Ishikawa (cell line): ENCODE measurements at regions not wholly inside any gene's neighbourhood (a gene's known extent, or its start where the extent isn't known, plus 50 kb on each side); places are given as distances from the start of the nearest gene placed in this dataset.
A peak's percentile ranks its signal among the peaks of the same experiment; 100 is the strongest.

ENCODE experiments used
- CEBPB ChIP-seq: IDR thresholded peaks from 2 replicates; pipeline ENCODE4 v1.6.1; 2012
- CREB1 ChIP-seq: IDR thresholded peaks from 2 replicates; pipeline ENCODE4 v1.6.1; 2012; ENCODE audit warnings: low read depth
- EGR1 ChIP-seq: IDR thresholded peaks from 2 replicates; pipeline ENCODE4 v1.6.1; 2012
- EP300 ChIP-seq: IDR thresholded peaks from 2 replicates; pipeline ENCODE4 v1.6.1; 2012; ENCODE audit warnings: borderline replicate concordance
- FOXM1 ChIP-seq: IDR thresholded peaks from 2 replicates; pipeline ENCODE4 v1.6.1; 2012; ENCODE audit warnings: low read depth, borderline replicate concordance
- NFIC ChIP-seq: IDR thresholded peaks from 2 replicates; pipeline ENCODE4 v1.6.1; 2012
- RAD21 ChIP-seq: IDR thresholded peaks from 2 replicates; pipeline ENCODE4 v1.6.1; 2012; ENCODE audit warnings: low read depth
- TAF1 ChIP-seq: IDR thresholded peaks from 2 replicates; pipeline ENCODE4 v1.6.1; 2012; ENCODE audit warnings: low read depth, mild to moderate bottlenecking
- TCF12 ChIP-seq: IDR thresholded peaks from 2 replicates; pipeline ENCODE4 v1.6.1; 2012; ENCODE audit warnings: low read depth
- TEAD4 ChIP-seq: IDR thresholded peaks from 2 replicates; pipeline ENCODE4 v1.6.1; 2012
- USF1 ChIP-seq: IDR thresholded peaks from 2 replicates; pipeline ENCODE4 v1.6.1; 2012
- YY1 ChIP-seq: IDR thresholded peaks from 2 replicates; pipeline ENCODE4 v1.6.1; 2012; ENCODE audit warnings: low read depth
- ZBTB7A ChIP-seq: IDR thresholded peaks from 2 replicates; pipeline ENCODE4 v1.6.1; 2012; ENCODE audit warnings: low read depth
- TF ChIP-seq, protein P1 (sequence below): IDR thresholded peaks from 2 replicates; pipeline ENCODE4 v1.6.1; 2012
- TF ChIP-seq, protein P2 (sequence below): IDR thresholded peaks from 2 replicates; pipeline ENCODE4 v1.6.1; 2012; ENCODE audit warnings: low read depth, mild to moderate bottlenecking

- TF ChIP-seq RAD21 = peak; percentile 29; the same call in 1 of the 2 replicates
- TF ChIP-seq, protein P1, sequence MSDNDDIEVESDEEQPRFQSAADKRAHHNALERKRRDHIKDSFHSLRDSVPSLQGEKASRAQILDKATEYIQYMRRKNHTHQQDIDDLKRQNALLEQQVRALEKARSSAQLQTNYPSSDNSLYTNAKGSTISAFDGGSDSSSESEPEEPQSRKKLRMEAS = no peak
- TF ChIP-seq, protein P2, sequence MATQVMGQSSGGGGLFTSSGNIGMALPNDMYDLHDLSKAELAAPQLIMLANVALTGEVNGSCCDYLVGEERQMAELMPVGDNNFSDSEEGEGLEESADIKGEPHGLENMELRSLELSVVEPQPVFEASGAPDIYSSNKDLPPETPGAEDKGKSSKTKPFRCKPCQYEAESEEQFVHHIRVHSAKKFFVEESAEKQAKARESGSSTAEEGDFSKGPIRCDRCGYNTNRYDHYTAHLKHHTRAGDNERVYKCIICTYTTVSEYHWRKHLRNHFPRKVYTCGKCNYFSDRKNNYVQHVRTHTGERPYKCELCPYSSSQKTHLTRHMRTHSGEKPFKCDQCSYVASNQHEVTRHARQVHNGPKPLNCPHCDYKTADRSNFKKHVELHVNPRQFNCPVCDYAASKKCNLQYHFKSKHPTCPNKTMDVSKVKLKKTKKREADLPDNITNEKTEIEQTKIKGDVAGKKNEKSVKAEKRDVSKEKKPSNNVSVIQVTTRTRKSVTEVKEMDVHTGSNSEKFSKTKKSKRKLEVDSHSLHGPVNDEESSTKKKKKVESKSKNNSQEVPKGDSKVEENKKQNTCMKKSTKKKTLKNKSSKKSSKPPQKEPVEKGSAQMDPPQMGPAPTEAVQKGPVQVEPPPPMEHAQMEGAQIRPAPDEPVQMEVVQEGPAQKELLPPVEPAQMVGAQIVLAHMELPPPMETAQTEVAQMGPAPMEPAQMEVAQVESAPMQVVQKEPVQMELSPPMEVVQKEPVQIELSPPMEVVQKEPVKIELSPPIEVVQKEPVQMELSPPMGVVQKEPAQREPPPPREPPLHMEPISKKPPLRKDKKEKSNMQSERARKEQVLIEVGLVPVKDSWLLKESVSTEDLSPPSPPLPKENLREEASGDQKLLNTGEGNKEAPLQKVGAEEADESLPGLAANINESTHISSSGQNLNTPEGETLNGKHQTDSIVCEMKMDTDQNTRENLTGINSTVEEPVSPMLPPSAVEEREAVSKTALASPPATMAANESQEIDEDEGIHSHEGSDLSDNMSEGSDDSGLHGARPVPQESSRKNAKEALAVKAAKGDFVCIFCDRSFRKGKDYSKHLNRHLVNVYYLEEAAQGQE = no peak
Observed at GRCh38 chr13:76822698-76823267, 63.4 kb downstream of the KCTD12 start.

- TF ChIP-seq TCF12 = no peak
- no peak for TF ChIP-seq EGR1
- no peak for TF ChIP-seq CEBPB
- TF ChIP-seq TAF1 = no peak
- no peak for TF ChIP-seq YY1
- TF ChIP-seq RAD21 = no peak
- TF ChIP-seq ZBTB7A = no peak
- no peak for TF ChIP-seq FOXM1
- TF ChIP-seq CREB1 = no peak
- TF ChIP-seq, protein P1 = no peak
Observed at GRCh38 chr13:76820759-76821158, 65.4 kb downstream of the KCTD12 start.

DNA sequence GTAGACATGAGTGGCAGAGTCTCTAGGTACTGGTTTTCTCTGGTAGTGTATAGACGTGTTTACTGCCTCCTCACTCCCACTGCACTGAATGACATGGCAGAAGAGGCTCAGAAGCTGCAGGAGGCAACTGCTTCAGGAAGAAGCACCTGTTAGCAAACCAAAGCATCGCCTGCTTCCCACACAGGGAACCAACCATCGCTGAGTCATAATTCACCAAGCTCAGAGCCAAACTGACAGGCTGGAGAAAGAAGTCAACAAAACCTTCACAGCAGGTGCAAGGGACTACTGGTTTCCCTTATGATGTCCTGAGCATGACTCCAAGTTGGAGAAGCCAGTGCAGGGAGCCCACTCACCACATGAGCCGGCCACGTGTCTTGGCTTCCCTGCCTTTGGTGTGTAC is 69.8 kb downstream of the KCTD12 start:
- no peak for TF ChIP-seq EP300
- TF ChIP-seq TCF12 = no peak
- TF ChIP-seq TAF1 = no peak
- TF ChIP-seq TEAD4 = no peak
- TF ChIP-seq NFIC = no peak
- no peak for TF ChIP-seq EGR1
- TF ChIP-seq USF1 = no peak
- no peak for TF ChIP-seq ZBTB7A
- no peak for TF ChIP-seq CEBPB
- no peak for TF ChIP-seq YY1
- TF ChIP-seq RAD21 = no peak
- TF ChIP-seq CREB1 = no peak
- TF ChIP-seq, protein P2 = no peak

- TF ChIP-seq TAF1 (no peak), EGR1 (no peak), EP300 (no peak), YY1 (no peak), CREB1 (no peak)
Observed at GRCh38 chr13:76815344-76815743, 70.9 kb downstream of the KCTD12 start.

- TF ChIP-seq ZBTB7A = no peak
- TF ChIP-seq, protein P2 = no peak
- 0 out of 2 replicates have a peak, but pooled peaks have one; percentile 12 for TF ChIP-seq NFIC
- TF ChIP-seq CREB1 = no peak
Observed at GRCh38 chr13:76813891-76814290, 72.3 kb downstream of the KCTD12 start.
